HG03469 (cell line): ENCODE measurements at regions not wholly inside any gene's neighbourhood (a gene's known extent, or its start where the extent isn't known, plus 50 kb on each side); places are given as distances from the start of the nearest gene placed in this dataset.
"Not testable (repeated sequence)": the region's sequence is repeated elsewhere in the genome, so short reads cannot be mapped to it uniquely, and the experiment has no call there.

Source experiments
- ATAC-seq: cut with Tn5 transposase; IDR thresholded peaks from one replicate; pipeline ENCODE4 v1.9.1; 2021; ENCODE audit warnings: mild to moderate bottlenecking, moderate library complexity, moderate number of reproducible peaks; ENCODE audit not compliant: unreplicated experiment

- ATAC-seq: no peak
These were observed 125.8 kb downstream of the MRPL14 start for GRCh38 chr6:44001318-44002066.

GRCh38 chr6:44000164-44000842, 126.9 kb downstream of the MRPL14 start:
- no peak for ATAC-seq

- ATAC-seq: no peak
These were observed 127.6 kb downstream of the MRPL14 start for GRCh38 chr6:43999628-44000027.

- ATAC-seq: not testable (repeated sequence)
These were observed 128.5 kb downstream of the MRPL14 start for GRCh38 chr6:43998592-43999243.

GRCh38 chr6:43997990-43998585, 129.2 kb downstream of the MRPL14 start:
- not testable (repeated sequence) for ATAC-seq

GRCh38 chr6:43997345-43997677, 129.9 kb downstream of the MRPL14 start:
- no peak for ATAC-seq

DNA sequence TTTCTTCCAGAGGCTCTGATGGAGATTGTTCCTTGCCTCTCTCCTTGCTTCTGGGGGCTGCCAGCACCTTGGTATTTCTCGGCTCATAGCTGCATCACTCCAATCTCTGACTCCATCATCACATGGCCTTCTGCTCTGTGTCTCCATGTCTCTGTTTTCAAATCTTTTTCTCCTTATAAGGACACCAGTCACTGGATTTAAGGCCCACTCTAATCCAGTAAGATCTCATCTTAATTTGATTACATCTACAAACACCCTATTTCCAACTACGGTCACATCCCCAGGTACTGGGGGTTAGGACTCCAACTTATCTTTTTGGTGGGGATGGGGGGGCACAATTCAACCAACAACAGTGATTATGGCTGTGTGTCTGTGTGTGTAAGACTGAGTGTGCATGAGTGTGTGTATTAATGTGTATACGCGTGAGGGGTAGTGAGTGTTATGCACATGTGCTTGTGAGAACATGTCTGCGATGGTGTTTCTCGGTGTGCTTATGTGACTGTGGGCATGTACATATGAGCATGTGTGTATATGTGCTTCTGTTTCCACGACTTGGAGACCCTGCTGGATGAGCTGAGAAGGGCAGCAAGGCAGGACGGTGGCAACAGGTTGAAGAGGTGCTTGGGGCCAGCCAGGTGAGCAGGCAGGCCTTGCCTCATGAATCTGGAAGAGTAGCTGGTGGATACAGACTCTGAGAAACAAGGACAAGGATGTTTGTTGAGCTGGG, 130.5 kb downstream of the MRPL14 start:
- no peak for ATAC-seq

GRCh38 chr6:43995137-43995536, 132.1 kb downstream of the MRPL14 start:
- ATAC-seq: no peak

DNA sequence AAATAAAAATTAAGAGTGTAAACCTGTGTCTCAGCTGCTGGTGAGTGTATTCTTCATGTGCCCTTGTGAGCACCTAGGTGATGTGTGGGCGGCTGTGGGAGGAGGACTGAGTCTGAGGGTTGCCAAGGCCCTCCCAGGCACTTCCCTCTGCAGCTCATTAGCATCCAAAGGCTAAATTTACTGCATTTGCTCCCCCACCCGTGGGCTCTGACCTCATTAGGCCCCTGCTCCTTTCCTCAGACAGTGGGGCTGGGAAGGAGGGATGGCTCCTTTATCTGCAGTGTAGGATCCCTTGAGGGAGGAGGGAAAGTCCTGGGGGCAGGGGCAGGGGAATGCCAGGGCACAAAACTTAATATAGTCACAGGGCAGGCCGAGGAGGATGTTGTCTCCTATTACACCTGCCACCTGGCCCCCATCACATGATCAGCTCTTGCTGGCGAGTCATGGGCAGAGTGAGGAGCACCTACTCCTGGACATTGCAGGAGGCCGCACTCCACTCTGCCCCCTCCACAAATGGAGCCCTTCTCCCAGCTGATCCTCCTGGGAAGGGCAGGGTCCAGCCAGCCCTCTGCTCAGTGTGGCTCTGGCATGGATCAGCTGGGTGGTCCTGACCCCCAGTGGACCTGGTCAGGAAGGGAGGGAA, 133.2 kb downstream of the MRPL14 start:
- ATAC-seq: no peak

GRCh38 chr6:43992783-43993644, 134.2 kb downstream of the MRPL14 start:
- no peak for ATAC-seq

- no peak for ATAC-seq
These were observed 135.1 kb downstream of the MRPL14 start for GRCh38 chr6:43992126-43992663.

DNA sequence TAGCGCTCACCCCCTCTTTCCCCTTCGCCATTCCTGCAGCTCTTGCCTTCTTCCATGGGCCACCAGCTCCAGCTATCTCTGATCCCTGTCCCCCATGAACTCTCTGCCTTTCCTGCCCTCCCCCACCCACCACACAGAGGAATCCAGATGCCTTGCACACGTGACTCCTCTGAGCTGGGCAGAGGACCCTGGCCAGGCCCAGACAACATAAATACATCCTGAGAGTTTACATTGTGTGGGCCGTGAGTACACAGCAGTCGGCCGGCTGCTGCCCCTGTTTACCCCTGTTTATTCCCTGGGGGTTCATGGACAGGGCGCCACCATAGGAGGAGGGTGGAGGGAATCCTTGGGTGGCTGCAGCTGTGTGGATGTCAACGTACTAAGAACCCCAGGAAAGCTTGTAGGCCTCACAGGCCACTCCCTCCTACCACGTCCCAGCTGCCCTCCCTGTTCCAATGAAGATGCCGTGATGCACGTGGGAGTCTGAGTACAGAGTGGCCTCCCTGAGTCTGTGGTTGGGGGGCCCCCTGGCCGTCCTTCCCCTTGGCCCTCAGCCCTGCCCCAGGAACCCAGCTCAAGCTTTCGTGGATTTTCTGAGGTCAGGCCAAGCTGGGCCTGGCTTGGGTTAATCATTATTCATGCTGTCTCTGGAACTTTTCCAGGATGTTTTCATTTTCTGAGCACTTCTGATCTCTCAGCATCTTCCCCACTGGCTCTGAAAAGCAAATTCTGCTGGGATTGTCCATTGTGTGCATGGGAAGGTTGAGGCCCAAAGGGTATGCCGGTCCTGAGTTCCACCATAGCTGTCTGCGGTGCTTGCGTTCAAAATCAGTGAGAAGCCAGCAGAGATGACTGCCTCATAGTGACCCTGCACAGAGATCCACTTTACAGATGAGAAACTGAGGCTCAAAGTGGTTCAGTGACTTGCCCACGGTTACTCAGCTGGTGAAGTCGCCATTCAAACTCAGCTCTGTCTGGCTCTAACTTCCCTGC, 136.3 kb downstream of the MRPL14 start:
- no peak for ATAC-seq

DNA sequence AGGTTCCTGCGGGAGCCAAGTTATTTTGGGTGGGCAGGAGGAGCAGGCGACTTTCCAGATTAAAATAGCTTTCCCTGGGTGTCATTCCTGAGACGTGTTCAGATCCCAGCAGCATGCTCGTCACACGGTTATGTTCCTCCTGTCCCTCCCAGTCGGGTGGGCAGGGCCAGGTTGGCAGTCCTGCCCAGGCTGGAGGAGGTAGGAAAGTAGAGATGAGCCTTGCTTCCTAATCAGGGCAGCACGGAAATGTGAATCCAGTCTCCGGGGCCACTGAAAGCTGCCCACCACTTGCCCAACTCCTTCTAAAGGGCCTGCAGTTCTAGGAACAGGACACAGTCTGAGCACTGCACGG, 137.0 kb downstream of the MRPL14 start:
- no peak for ATAC-seq

GRCh38 chr6:43989581-43990146, 137.6 kb downstream of the MRPL14 start:
- ATAC-seq: no peak

DNA sequence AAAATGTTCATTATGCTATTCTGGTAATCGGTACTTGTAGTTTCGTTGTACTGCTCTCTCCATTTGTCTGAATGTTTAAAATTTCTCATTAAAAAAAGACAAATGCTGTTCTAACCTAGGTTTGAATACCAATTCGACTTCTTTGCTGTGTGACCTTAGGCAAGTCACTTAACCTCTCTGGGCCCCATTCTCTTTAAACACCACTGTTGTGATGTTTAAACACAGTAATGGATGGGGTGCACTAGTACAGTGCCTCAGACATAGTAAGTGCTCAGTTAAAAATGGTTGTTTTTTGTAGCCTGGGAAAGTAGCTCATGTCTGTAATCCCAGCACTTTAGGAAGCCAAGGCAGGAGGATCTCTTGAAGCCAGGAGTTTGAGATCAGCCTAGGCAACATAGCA, 138.5 kb downstream of the MRPL14 start:
- no peak for ATAC-seq

DNA sequence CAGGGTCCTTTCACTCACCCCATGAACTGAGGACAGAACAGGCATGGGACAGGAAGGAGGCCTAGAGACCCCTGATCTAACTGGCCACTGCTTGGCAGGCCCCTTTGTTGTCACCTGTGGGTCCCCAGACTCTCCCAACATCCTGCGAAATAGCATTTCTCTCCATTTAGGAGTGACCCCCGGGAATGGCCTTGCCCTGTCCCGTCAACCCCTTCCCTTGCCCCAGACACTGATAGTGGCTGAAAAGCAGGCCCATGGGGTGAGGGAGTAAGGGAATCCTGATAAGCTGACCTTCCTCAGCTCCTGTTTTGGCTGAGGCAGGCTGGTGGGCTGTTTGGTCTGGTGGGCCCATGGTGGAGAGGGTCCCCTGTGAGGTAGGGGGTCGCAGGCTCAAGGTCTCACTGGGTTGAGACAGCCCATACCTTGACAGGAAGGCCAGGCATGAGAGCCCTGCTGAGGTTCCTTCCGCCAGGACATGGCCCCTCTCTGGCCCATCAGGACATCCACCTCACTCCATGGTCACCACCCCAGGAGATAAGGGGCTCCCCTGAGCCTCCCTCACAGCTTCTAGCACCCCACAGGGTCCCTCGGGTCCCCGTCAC, 139.3 kb downstream of the MRPL14 start:
- ATAC-seq: no peak

- ATAC-seq: no peak
These were observed 141.0 kb downstream of the MRPL14 start for GRCh38 chr6:43986177-43986825.
